ES-I3 (cell line): ENCODE measurements at regions not wholly inside any gene's neighbourhood (a gene's known extent, or its start where the extent isn't known, plus 50 kb on each side); places are given as distances from the start of the nearest gene placed in this dataset.

ENCODE experiments used
- H3K36me3 ChIP-seq: 2 replicates; pipeline ENCODE4 v1.6.1; 2013; ENCODE audit warnings: mild to moderate bottlenecking, low read length, control low read depth, moderate library complexity; ENCODE audit not compliant: insufficient read depth
- H3K4me1 ChIP-seq: 2 replicates; pipeline ENCODE4 v1.6.1; 2013; ENCODE audit warnings: mild to moderate bottlenecking, control low read depth, low read length; ENCODE audit not compliant: insufficient read depth
- H3K9ac ChIP-seq: 2 replicates; pipeline ENCODE4 v1.6.1; 2013; ENCODE audit warnings: low read depth, mild to moderate bottlenecking, low read length, moderate library complexity
- H3K9me3 ChIP-seq: 2 replicates; pipeline ENCODE4 v1.6.1; 2013; ENCODE audit warnings: mild to moderate bottlenecking, low read length, moderate library complexity; ENCODE audit not compliant: control insufficient read depth, insufficient read depth

GRCh38 chr13:106680796-106681472 lies 113.0 kb upstream of the ARGLU1 start:
- no peaks in the 10 kb centered on the region for H3K9me3 ChIP-seq
- peaks cover 28% of the 10 kb centered on the region for H3K4me1 ChIP-seq
- H3K9ac ChIP-seq, result peak overlapping the region; percentile 3; the same call in 1 of the 2 replicates
- H3K36me3 ChIP-seq, result no peaks in the 10 kb centered on the region

- Histone ChIP-seq H3K36me3 (no peaks in the 10 kb centered on the region), H3K9ac (no peak overlapping the region), H3K4me1 (peaks cover 28% of the 10 kb centered on the region), H3K9me3 (no peaks in the 10 kb centered on the region)
Measured at GRCh38 chr13:106678646-106679418, 110.9 kb upstream of the ARGLU1 start.

GRCh38 chr13:106675311-106675710 lies 107.4 kb upstream of the ARGLU1 start:
- Histone ChIP-seq H3K9ac (no peak overlapping the region), H3K4me1 (peaks cover 12% of the 10 kb centered on the region), H3K9me3 (no peaks in the 10 kb centered on the region), H3K36me3 (no peaks in the 10 kb centered on the region)

GRCh38 chr13:106660746-106661625 lies 93.0 kb upstream of the ARGLU1 start:
- no peak overlapping the region for H3K9ac ChIP-seq
- no peaks in the 10 kb centered on the region for H3K9me3 ChIP-seq
- H3K36me3 ChIP-seq, result no peaks in the 10 kb centered on the region
- no peaks in the 10 kb centered on the region for H3K4me1 ChIP-seq

GRCh38 chr13:106657104-106657503 lies 89.2 kb upstream of the ARGLU1 start:
- Histone ChIP-seq H3K4me1 (no peaks in the 10 kb centered on the region; the same call in 1 of the 2 replicates), H3K9ac (no peak overlapping the region), H3K36me3 (no peaks in the 10 kb centered on the region; the same call in 1 of the 2 replicates), H3K9me3 (no peaks in the 10 kb centered on the region)

GRCh38 chr13:106656186-106656585 lies 88.2 kb upstream of the ARGLU1 start:
- Histone ChIP-seq H3K4me1 (no peaks in the 10 kb centered on the region; the same call in 1 of the 2 replicates), H3K9me3 (no peaks in the 10 kb centered on the region), H3K9ac (no peak overlapping the region), H3K36me3 (no peaks in the 10 kb centered on the region; the same call in 1 of the 2 replicates)

GRCh38 chr13:106651442-106651841 lies 83.5 kb upstream of the ARGLU1 start:
- H3K9me3 ChIP-seq, result no peaks in the 10 kb centered on the region
- H3K36me3 ChIP-seq, result no peaks in the 10 kb centered on the region; the same call in 1 of the 2 replicates
- no peak overlapping the region for H3K9ac ChIP-seq
- H3K4me1 ChIP-seq, result peaks cover 3% of the 10 kb centered on the region; the same call in 1 of the 2 replicates

- Histone ChIP-seq H3K4me1 (peaks cover 3% of the 10 kb centered on the region; the same call in 1 of the 2 replicates), H3K9me3 (no peaks in the 10 kb centered on the region), H3K36me3 (no peaks in the 10 kb centered on the region; the same call in 1 of the 2 replicates), H3K9ac (no peak overlapping the region)
Measured at GRCh38 chr13:106650690-106651205, 82.8 kb upstream of the ARGLU1 start.

GRCh38 chr13:106649495-106649894 lies 81.6 kb upstream of the ARGLU1 start:
- Histone ChIP-seq H3K9ac (no peak overlapping the region), H3K4me1 (peaks cover 3% of the 10 kb centered on the region; the same call in 1 of the 2 replicates), H3K9me3 (no peaks in the 10 kb centered on the region), H3K36me3 (no peaks in the 10 kb centered on the region; the same call in 1 of the 2 replicates)

- Histone ChIP-seq H3K9me3 (no peaks in the 10 kb centered on the region), H3K4me1 (no peaks in the 10 kb centered on the region), H3K9ac (no peak overlapping the region), H3K36me3 (no peaks in the 10 kb centered on the region)
Measured at GRCh38 chr13:106640515-106640914, 72.6 kb upstream of the ARGLU1 start.

- Histone ChIP-seq H3K4me1 (no peaks in the 10 kb centered on the region), H3K36me3 (no peaks in the 10 kb centered on the region), H3K9ac (no peak overlapping the region), H3K9me3 (no peaks in the 10 kb centered on the region)
Measured at GRCh38 chr13:106637519-106637918, 69.6 kb upstream of the ARGLU1 start.

- no peak overlapping the region for H3K9ac ChIP-seq
- no peaks in the 10 kb centered on the region for H3K36me3 ChIP-seq
- H3K4me1 ChIP-seq, result no peaks in the 10 kb centered on the region
- H3K9me3 ChIP-seq, result no peaks in the 10 kb centered on the region
Measured at GRCh38 chr13:106636492-106636891, 68.6 kb upstream of the ARGLU1 start.

GRCh38 chr13:106635616-106636015 lies 67.7 kb upstream of the ARGLU1 start:
- Histone ChIP-seq H3K36me3 (no peaks in the 10 kb centered on the region), H3K9ac (no peak overlapping the region), H3K4me1 (no peaks in the 10 kb centered on the region), H3K9me3 (no peaks in the 10 kb centered on the region)

GRCh38 chr13:106633321-106633720 lies 65.4 kb upstream of the ARGLU1 start:
- Histone ChIP-seq H3K9me3 (no peaks in the 10 kb centered on the region), H3K4me1 (no peaks in the 10 kb centered on the region), H3K9ac (no peak overlapping the region), H3K36me3 (no peaks in the 10 kb centered on the region)
